ENCODE measurements at regions not wholly inside any gene's neighbourhood (a gene's known extent, or its start where the extent isn't known, plus 50 kb on each side); places are given as distances from the start of the nearest gene placed in this dataset.

- TF ChIP-seq CTCF (IDR thresholded peaks at IDR 0.05; ENCODE audit: extremely low read depth, missing control alignments) = no peak
- DNase-seq (ENCODE audit: low spot score) = no peak
Observed at GRCh38 chr4:159038536-159038935, 64.3 kb upstream of the RAPGEF2 start.

GRCh38 chr4:159041054-159042034 lies 61.5 kb upstream of the RAPGEF2 start:
- no peak for DNase-seq (ENCODE audit: low spot score)

GRCh38 chr4:159042097-159042605 lies 60.7 kb upstream of the RAPGEF2 start:
- DNase-seq (ENCODE audit: low spot score) = no peak
- no peak for TF ChIP-seq CTCF (IDR thresholded peaks at IDR 0.05; ENCODE audit: extremely low read depth, missing control alignments)

More at GRCh38 chr4:159041054-159042034, 61.5 kb upstream of the RAPGEF2 start:
- no peak for TF ChIP-seq CTCF (IDR thresholded peaks at IDR 0.05; ENCODE audit: extremely low read depth, missing control alignments)

- no peak for TF ChIP-seq CTCF (IDR thresholded peaks at IDR 0.05; ENCODE audit: extremely low read depth, missing control alignments)
- DNase-seq (ENCODE audit: low spot score) = no peak
Observed at GRCh38 chr4:159042868-159043267, 60.0 kb upstream of the RAPGEF2 start.

GRCh38 chr4:159043861-159044260 lies 59.0 kb upstream of the RAPGEF2 start:
- DNase-seq (ENCODE audit: low spot score) = no peak
- TF ChIP-seq CTCF (IDR thresholded peaks at IDR 0.05; ENCODE audit: extremely low read depth, missing control alignments) = no peak

GRCh38 chr4:159045321-159045720 lies 57.6 kb upstream of the RAPGEF2 start:
- DNase-seq (ENCODE audit: low spot score) = no peak
- no peak for TF ChIP-seq CTCF (IDR thresholded peaks at IDR 0.05; ENCODE audit: extremely low read depth, missing control alignments)

- DNase-seq (ENCODE audit: low spot score) = no peak
- TF ChIP-seq CTCF (IDR thresholded peaks at IDR 0.05; ENCODE audit: extremely low read depth, missing control alignments) = no peak
Observed at GRCh38 chr4:159046683-159047082, 56.2 kb upstream of the RAPGEF2 start.

All from GM20000 (cell line).